Caco-2 (cell line): ENCODE measurements at regions not wholly inside any gene's neighbourhood (a gene's known extent, or its start where the extent isn't known, plus 50 kb on each side); places are given as distances from the start of the nearest gene placed in this dataset.

Experiments used
- BruUV-seq: library from RNA; stranded (reverse); fragments of 400-500 nt; replicated peaks from 2 replicates; lab custom pipeline; 2021; lab: Mats Ljungman, UMichigan
- CTCF ChIA-PET: fragments of 300-600 bp; sonication (Branson Sonifier 250); formaldehyde crosslinking; loops from one replicate; lab custom pipeline; 2022; ENCODE audit warnings: antibody characterized with exemption; lab: Charles Lee
- POLR2A ChIA-PET: fragments of 300-600 bp; sonication (Branson Sonifier 250); formaldehyde crosslinking; loops from one replicate; lab custom pipeline; 2022; ENCODE audit warnings: antibody characterized with exemption; lab: Charles Lee
- DNase-seq, 2 experiments: peaks; one replicate each; pipeline versions ENCODE4 v3.0.0 to v3.0.0-alpha.2; 2020 to 2022
- H3K27me3 ChIP-seq: replicated peaks from 2 replicates; pipeline ENCODE4 v1.6.0; 2011; ENCODE audit warnings: low read length; ENCODE audit not compliant: control insufficient read depth, insufficient read depth
- H3K36me3 ChIP-seq: 2 replicates; pipeline ENCODE4 v1.5.1; 2011; ENCODE audit warnings: low read length; ENCODE audit not compliant: control insufficient read depth, insufficient read depth
- H3K4me1 ChIP-seq: fragments of 250-450 bp; sonication (Bioruptor Pico); 2 replicates; pipeline ENCODE4 v1.5.1; 2020; ENCODE audit warnings: mild to moderate bottlenecking
- H3K4me3 ChIP-seq: 2 replicates; pipeline ENCODE4 v1.5.1; 2011; ENCODE audit warnings: low read depth, mild to moderate bottlenecking, control low read depth, low read length
- H3K9me3 ChIP-seq: fragments of 250-450 bp; sonication (Bioruptor Pico); 2 replicates; pipeline ENCODE4 v1.5.1; 2020; ENCODE audit warnings: mild to moderate bottlenecking, moderate library complexity
- H3K27ac Mint-ChIP-seq: one replicate; pipeline ENCODE4 v1.8.0; 2022; ENCODE audit warnings: mixed read lengths; ENCODE audit not compliant: unreplicated experiment
- H3K27me3 Mint-ChIP-seq: one replicate; pipeline ENCODE4 v1.8.0; 2022; ENCODE audit warnings: mixed read lengths; ENCODE audit not compliant: insufficient read depth, unreplicated experiment
- H3K36me3 Mint-ChIP-seq: one replicate; pipeline ENCODE4 v1.8.0; 2022; ENCODE audit warnings: mild to moderate bottlenecking, mixed read lengths; ENCODE audit not compliant: insufficient read depth, unreplicated experiment
- H3K4me1 Mint-ChIP-seq: one replicate; pipeline ENCODE4 v1.8.0; 2022; ENCODE audit warnings: low read depth, mixed read lengths; ENCODE audit not compliant: unreplicated experiment
- H3K4me3 Mint-ChIP-seq: one replicate; pipeline ENCODE4 v1.8.0; 2022; ENCODE audit warnings: mild to moderate bottlenecking, moderate library complexity, mixed read lengths; ENCODE audit not compliant: unreplicated experiment
- H3K9me3 Mint-ChIP-seq: one replicate; pipeline ENCODE4 v1.8.0; 2022; ENCODE audit warnings: mixed read lengths; ENCODE audit not compliant: unreplicated experiment
- intact Hi-C: fragments of 100-400 bp; cut with micrococcal nuclease; formaldehyde crosslinking; loops from one replicate; pipeline ENCODE4 v1.10.0; 2022; ENCODE audit not compliant: unreplicated experiment
- TF ChIP-seq, protein P1 (sequence below), 2 experiments: fragments of 200-600 bp in 1 of 2; IDR thresholded peaks; 1 replicate in 1 of 2; 2 replicates in 1 of 2; pipeline versions ENCODE4 v1.5.1 to v1.8.0; 2011 to 2022; ENCODE audit warnings: antibody characterized with exemption in 1 of 2, control low read depth in 1 of 2, inconsistent platforms in 1 of 2, low read depth in 1 of 2, low read length in 1 of 2, mild to moderate bottlenecking in 1 of 2, moderate library complexity in 1 of 2; ENCODE audit not compliant: insufficient read depth in 1 of 2, severe bottlenecking in 1 of 2, unreplicated experiment in 1 of 2

DNA sequence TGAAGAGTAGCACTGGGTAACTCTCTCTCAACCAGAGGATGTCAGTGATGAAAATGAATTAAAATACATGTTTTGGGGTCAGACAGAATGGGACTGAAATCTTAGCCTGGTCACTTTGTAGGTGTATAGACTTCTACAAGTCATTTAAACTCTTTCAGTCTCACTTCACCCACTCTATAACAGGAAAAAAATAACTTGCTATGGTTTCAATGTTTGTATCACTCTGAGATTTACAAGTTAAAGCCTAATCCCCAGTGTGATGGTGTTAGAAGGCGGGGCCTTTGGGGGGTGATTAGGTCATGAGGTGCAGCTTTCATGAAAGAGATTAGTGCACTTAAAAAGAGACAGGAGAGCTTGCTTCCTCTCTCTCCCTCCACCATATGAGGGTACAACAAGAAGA, 134.8 kb downstream of the INHBA start:
- no peak overlapping the region for H3K27ac Mint-ChIP-seq
- no peak for DNase-seq
- peaks cover 3% of the 10 kb centered on the region for H3K27me3 Mint-ChIP-seq
- H3K9me3 ChIP-seq: no peaks in the 10 kb centered on the region
- intact Hi-C loops: no loop called here
- no peaks in the 10 kb centered on the region for H3K36me3 Mint-ChIP-seq
- TF ChIP-seq, protein P1, sequence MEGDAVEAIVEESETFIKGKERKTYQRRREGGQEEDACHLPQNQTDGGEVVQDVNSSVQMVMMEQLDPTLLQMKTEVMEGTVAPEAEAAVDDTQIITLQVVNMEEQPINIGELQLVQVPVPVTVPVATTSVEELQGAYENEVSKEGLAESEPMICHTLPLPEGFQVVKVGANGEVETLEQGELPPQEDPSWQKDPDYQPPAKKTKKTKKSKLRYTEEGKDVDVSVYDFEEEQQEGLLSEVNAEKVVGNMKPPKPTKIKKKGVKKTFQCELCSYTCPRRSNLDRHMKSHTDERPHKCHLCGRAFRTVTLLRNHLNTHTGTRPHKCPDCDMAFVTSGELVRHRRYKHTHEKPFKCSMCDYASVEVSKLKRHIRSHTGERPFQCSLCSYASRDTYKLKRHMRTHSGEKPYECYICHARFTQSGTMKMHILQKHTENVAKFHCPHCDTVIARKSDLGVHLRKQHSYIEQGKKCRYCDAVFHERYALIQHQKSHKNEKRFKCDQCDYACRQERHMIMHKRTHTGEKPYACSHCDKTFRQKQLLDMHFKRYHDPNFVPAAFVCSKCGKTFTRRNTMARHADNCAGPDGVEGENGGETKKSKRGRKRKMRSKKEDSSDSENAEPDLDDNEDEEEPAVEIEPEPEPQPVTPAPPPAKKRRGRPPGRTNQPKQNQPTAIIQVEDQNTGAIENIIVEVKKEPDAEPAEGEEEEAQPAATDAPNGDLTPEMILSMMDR (IDR thresholded peaks at IDR 0.05; ENCODE audit: insufficient read depth in 1 of 2, low read depth in 1 of 2, low read length in 1 of 2, severe bottlenecking in 1 of 2, unreplicated experiment in 1 of 2): no peak
- no peaks in the 10 kb centered on the region for H3K4me1 Mint-ChIP-seq
- CTCF ChIA-PET: no interaction called here
- no TSS peak for BruUV-seq
- H3K4me3 Mint-ChIP-seq: no peak overlapping the region
- H3K4me3 ChIP-seq: no peak overlapping the region
- POLR2A ChIA-PET: no interaction called here
- no peaks in the 10 kb centered on the region for H3K4me1 ChIP-seq
- no peaks in the 10 kb centered on the region for H3K27me3 ChIP-seq
- no peaks in the 10 kb centered on the region for H3K9me3 Mint-ChIP-seq
- H3K36me3 ChIP-seq: no peaks in the 10 kb centered on the region

DNA sequence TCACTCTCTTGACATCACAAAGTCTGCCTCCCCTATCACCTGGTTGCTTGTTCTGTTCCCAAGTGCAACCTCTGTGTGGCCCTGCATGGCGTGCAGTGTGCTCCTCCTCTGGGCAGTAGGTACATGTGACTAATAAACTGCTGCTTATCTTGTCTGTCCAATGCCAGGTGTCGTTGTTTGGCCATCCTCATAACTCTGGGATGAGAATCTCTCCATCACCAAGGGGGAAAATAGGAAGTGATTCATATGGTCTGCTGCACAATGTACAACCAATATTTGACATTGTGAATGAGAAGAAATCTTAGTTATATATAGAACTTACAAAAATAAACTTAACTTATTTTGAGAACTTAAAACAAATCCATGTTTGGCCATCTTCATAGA, 135.2 kb downstream of the INHBA start:
- POLR2A ChIA-PET: no interaction called here
- H3K27ac Mint-ChIP-seq: no peak overlapping the region
- intact Hi-C loops: no loop called here

GRCh38 chr7:41567031-41567730, 135.7 kb downstream of the INHBA start:
- no peaks in the 10 kb centered on the region for H3K4me1 Mint-ChIP-seq
- no TSS peak for BruUV-seq
- intact Hi-C loops: no loop called here
- Histone ChIP-seq H3K9me3 (no peaks in the 10 kb centered on the region), H3K27me3 (no peaks in the 10 kb centered on the region), H3K4me3 (no peak overlapping the region), H3K4me1 (no peaks in the 10 kb centered on the region), H3K36me3 (no peaks in the 10 kb centered on the region)
- no peak overlapping the region for H3K27ac Mint-ChIP-seq
- H3K9me3 Mint-ChIP-seq: no peaks in the 10 kb centered on the region
- ChIA-PET POLR2A (no interaction called here), CTCF (no interaction called here)
- H3K36me3 Mint-ChIP-seq: no peaks in the 10 kb centered on the region
- TF ChIP-seq, protein P1 (IDR thresholded peaks at IDR 0.05; ENCODE audit: insufficient read depth in 1 of 2, low read depth in 1 of 2, low read length in 1 of 2, severe bottlenecking in 1 of 2, unreplicated experiment in 1 of 2): no peak
- DNase-seq: no peak
- H3K27me3 Mint-ChIP-seq: peaks cover 3% of the 10 kb centered on the region
- H3K4me3 Mint-ChIP-seq: no peak overlapping the region

More for the DNA sequence above, 135.2 kb downstream of the INHBA start:
- BruUV-seq: no TSS peak
- CTCF ChIA-PET: no interaction called here
- Histone ChIP-seq H3K9me3 (no peaks in the 10 kb centered on the region), H3K4me3 (no peak overlapping the region), H3K4me1 (no peaks in the 10 kb centered on the region), H3K36me3 (no peaks in the 10 kb centered on the region), H3K27me3 (no peaks in the 10 kb centered on the region)
- Mint-ChIP-seq H3K27me3 (peaks cover 3% of the 10 kb centered on the region), H3K36me3 (no peaks in the 10 kb centered on the region), H3K4me3 (no peak overlapping the region), H3K4me1 (no peaks in the 10 kb centered on the region), H3K9me3 (no peaks in the 10 kb centered on the region)
- TF ChIP-seq, protein P1 (IDR thresholded peaks at IDR 0.05; ENCODE audit: insufficient read depth in 1 of 2, low read depth in 1 of 2, low read length in 1 of 2, severe bottlenecking in 1 of 2, unreplicated experiment in 1 of 2): no peak
- DNase-seq: no peak
